HG02943 (cell line): ENCODE measurements at regions not wholly inside any gene's neighbourhood (a gene's known extent, or its start where the extent isn't known, plus 50 kb on each side); places are given as distances from the start of the nearest gene placed in this dataset.

ENCODE experiments used
- ATAC-seq: cut with Tn5 transposase; IDR thresholded peaks from one replicate; pipeline ENCODE4 v1.9.1; 2021; ENCODE audit warnings: mild to moderate bottlenecking, low read depth, moderate library complexity; ENCODE audit not compliant: unreplicated experiment

- no peak for ATAC-seq
Measured at GRCh38 chr16:85252461-85252860, 140.2 kb upstream of the CIBAR2 start.

GRCh38 chr16:85253084-85253941 lies 141.0 kb upstream of the CIBAR2 start:
- no peak for ATAC-seq

GRCh38 chr16:85254051-85254450 lies 141.8 kb upstream of the CIBAR2 start:
- ATAC-seq: no peak

- ATAC-seq: no peak
Measured at GRCh38 chr16:85254921-85255320, 142.6 kb upstream of the CIBAR2 start.

- no peak for ATAC-seq
Measured at GRCh38 chr16:85255777-85256176, 143.5 kb upstream of the CIBAR2 start.

- ATAC-seq: no peak
Measured at GRCh38 chr16:85256190-85256739, 144.0 kb upstream of the CIBAR2 start.

- ATAC-seq: no peak
Measured at GRCh38 chr16:85257483-85257882, 145.2 kb upstream of the CIBAR2 start.

GRCh38 chr16:85258166-85258565 lies 145.9 kb upstream of the CIBAR2 start:
- ATAC-seq: no peak

GRCh38 chr16:85258629-85259028 lies 146.4 kb upstream of the CIBAR2 start:
- ATAC-seq: no peak

- ATAC-seq: no peak
Measured at GRCh38 chr16:85259115-85259831, 147.0 kb upstream of the CIBAR2 start.

- ATAC-seq: no peak
Measured at GRCh38 chr16:85259832-85260167, 147.5 kb upstream of the CIBAR2 start.

- no peak for ATAC-seq
Measured at GRCh38 chr16:85261204-85261603, 148.9 kb upstream of the CIBAR2 start.

- no peak for ATAC-seq
Measured at GRCh38 chr16:85261657-85262557, 149.6 kb upstream of the CIBAR2 start.

GRCh38 chr16:85262558-85263238 lies 150.4 kb upstream of the CIBAR2 start:
- ATAC-seq: no peak

GRCh38 chr16:85263239-85263585 lies 150.9 kb upstream of the CIBAR2 start:
- ATAC-seq: no peak

- no peak for ATAC-seq
Measured at GRCh38 chr16:85264752-85265151, 152.5 kb upstream of the CIBAR2 start.

GRCh38 chr16:85265161-85265784 lies 153.0 kb upstream of the CIBAR2 start:
- no peak for ATAC-seq

- ATAC-seq: no peak
Measured at GRCh38 chr16:85265810-85266209, 153.5 kb upstream of the CIBAR2 start.

GRCh38 chr16:85266857-85267256 lies 154.6 kb upstream of the CIBAR2 start:
- no peak for ATAC-seq
